SJCRH30 (cell line): ENCODE measurements at regions not wholly inside any gene's neighbourhood (a gene's known extent, or its start where the extent isn't known, plus 50 kb on each side); places are given as distances from the start of the nearest gene placed in this dataset.
A peak's percentile ranks its signal among the peaks of the same experiment; 100 is the strongest.

ENCODE experiments used
- DNase-seq, 2 experiments: peaks; one replicate each; pipeline ENCODE4 v3.0.0-alpha.2; 2015 to 2020
- H3K27ac ChIP-seq: fragments of 250-450 bp; sonication (Bioruptor Pico); 2 replicates; pipeline ENCODE4 v1.5.1; 2020; ENCODE audit warnings: mild to moderate bottlenecking, moderate library complexity
- H3K27me3 ChIP-seq: fragments of 250-450 bp; sonication (Bioruptor Pico); 2 replicates; pipeline ENCODE4 v1.5.1; 2020; ENCODE audit warnings: mild to moderate bottlenecking, moderate library complexity
- H3K36me3 ChIP-seq: fragments of 250-450 bp; sonication (Bioruptor Pico); 2 replicates; pipeline ENCODE4 v1.5.1; 2020; ENCODE audit warnings: mild to moderate bottlenecking, moderate library complexity
- H3K4me1 ChIP-seq: fragments of 250-450 bp; sonication (Bioruptor Pico); 2 replicates; pipeline ENCODE4 v1.5.1; 2020; ENCODE audit warnings: mild to moderate bottlenecking, moderate library complexity
- H3K4me3 ChIP-seq: fragments of 250-450 bp; sonication (Bioruptor Pico); 2 replicates; pipeline ENCODE4 v1.5.1; 2020; ENCODE audit warnings: mild to moderate bottlenecking, moderate library complexity
- H3K9me3 ChIP-seq: fragments of 250-450 bp; sonication (Bioruptor Pico); replicated peaks from 2 replicates; pipeline ENCODE4 v1.5.1; 2020; ENCODE audit warnings: mild to moderate bottlenecking, moderate library complexity

DNA sequence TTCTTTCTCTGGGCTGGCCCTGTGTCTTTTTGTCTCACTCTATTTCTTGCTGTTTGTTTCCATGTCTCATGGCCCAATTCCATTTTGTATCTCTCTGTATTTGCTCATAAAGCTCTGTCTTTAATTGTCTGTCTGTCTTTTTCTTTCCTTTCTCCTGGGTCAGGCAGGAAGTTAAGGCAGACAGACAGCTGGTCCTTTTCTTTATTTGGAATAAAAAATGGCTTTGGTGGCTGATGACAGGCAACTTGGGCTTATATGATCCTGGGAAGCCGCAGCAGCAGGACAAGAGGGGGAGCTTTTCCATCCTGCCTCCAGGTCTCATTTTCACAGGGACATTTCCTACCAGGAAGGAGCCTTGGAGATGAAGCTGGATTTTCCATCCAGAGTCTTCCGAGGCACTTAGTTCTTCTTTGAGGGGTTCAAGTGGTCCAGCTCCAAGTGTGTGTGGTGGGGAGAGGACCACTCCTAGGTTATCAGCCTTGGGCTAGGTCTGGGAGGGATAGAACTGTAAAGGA, 138.7 kb downstream of the TDRD15 start:
- no peaks in the 10 kb centered on the region for H3K36me3 ChIP-seq
- no peaks in the 10 kb centered on the region for H3K9me3 ChIP-seq
- H3K27me3 ChIP-seq = peaks cover 9% of the 10 kb centered on the region
- H3K27ac ChIP-seq = no peak overlapping the region
- H3K4me1 ChIP-seq = peaks cover 9% of the 10 kb centered on the region
- no peak overlapping the region for H3K4me3 ChIP-seq
- no peak for DNase-seq

- H3K4me1 ChIP-seq = no peaks in the 10 kb centered on the region
- H3K36me3 ChIP-seq = no peaks in the 10 kb centered on the region
- H3K27me3 ChIP-seq = peaks cover 15% of the 10 kb centered on the region
- no peak overlapping the region for H3K4me3 ChIP-seq
- no peak overlapping the region for H3K27ac ChIP-seq
- no peaks in the 10 kb centered on the region for H3K9me3 ChIP-seq
- no peak for DNase-seq
Observed at GRCh38 chr2:21263622-21264021, 139.9 kb downstream of the TDRD15 start.

DNA sequence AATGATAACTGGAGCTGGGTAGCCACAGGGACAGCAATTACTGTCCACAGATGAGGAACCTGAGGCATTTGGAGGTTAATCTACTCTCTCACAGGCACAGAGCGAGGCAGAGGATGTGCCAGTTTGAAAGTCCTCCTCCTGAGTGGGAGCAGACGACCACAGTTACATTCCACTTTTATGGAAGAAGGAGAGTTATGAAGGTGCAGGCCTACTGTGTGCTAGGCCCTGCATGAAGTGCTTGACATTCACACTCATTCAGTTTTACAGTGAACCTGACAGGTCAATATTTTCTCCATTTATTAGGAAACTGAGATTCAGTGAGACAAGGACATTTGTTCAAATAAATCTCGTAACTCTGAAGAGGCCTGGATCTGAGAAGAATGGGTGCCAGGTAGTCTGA, 142.0 kb downstream of the TDRD15 start:
- Histone ChIP-seq H3K36me3 (no peaks in the 10 kb centered on the region), H3K27me3 (peaks cover 18% of the 10 kb centered on the region), H3K4me3 (no peak overlapping the region), H3K27ac (no peak overlapping the region), H3K4me1 (no peaks in the 10 kb centered on the region), H3K9me3 (no peaks in the 10 kb centered on the region)
- no peak for DNase-seq

- Histone ChIP-seq H3K9me3 (no peaks in the 10 kb centered on the region), H3K27ac (no peak overlapping the region), H3K4me1 (no peaks in the 10 kb centered on the region), H3K27me3 (peaks cover 18% of the 10 kb centered on the region), H3K4me3 (no peak overlapping the region), H3K36me3 (no peaks in the 10 kb centered on the region)
- DNase-seq = no peak
Observed at GRCh38 chr2:21267232-21267835, 143.6 kb downstream of the TDRD15 start.

- Histone ChIP-seq H3K4me3 (no peak overlapping the region), H3K27ac (no peak overlapping the region), H3K27me3 (peaks cover 12% of the 10 kb centered on the region; the same call in 1 of the 2 replicates), H3K36me3 (no peaks in the 10 kb centered on the region), H3K9me3 (no peaks in the 10 kb centered on the region), H3K4me1 (no peaks in the 10 kb centered on the region)
- DNase-seq = no peak
Observed at GRCh38 chr2:21268197-21268877, 144.6 kb downstream of the TDRD15 start.

- no peak overlapping the region for H3K4me3 ChIP-seq
- H3K36me3 ChIP-seq = no peaks in the 10 kb centered on the region
- H3K9me3 ChIP-seq = no peaks in the 10 kb centered on the region
- no peak for DNase-seq
- H3K27ac ChIP-seq = no peak overlapping the region
- H3K4me1 ChIP-seq = no peaks in the 10 kb centered on the region
- peaks cover 12% of the 10 kb centered on the region; the same call in 1 of the 2 replicates for H3K27me3 ChIP-seq
Observed at GRCh38 chr2:21268878-21269224, 145.1 kb downstream of the TDRD15 start.

DNA sequence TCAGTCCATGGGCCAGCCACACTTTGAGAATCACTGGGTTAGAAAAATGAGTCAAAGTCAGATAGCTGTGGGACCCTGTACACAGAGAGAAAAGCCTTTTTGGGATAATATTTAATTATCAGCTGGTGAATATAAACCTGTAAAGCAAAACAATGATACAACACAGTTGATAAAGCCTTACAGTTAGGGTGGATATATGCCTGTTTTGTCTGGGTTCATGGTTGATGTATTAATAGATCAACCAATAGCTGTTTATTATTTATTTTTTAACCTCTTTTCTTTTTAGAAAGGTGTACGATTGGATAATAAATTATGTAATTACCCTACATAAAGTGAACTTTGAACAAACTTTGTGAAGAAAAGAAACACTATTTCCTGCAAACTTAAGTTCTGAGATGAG, 145.6 kb downstream of the TDRD15 start:
- no peaks in the 10 kb centered on the region for H3K36me3 ChIP-seq
- H3K27me3 ChIP-seq = peaks cover 12% of the 10 kb centered on the region; the same call in 1 of the 2 replicates
- H3K4me1 ChIP-seq = no peaks in the 10 kb centered on the region
- H3K9me3 ChIP-seq = no peaks in the 10 kb centered on the region
- no peak overlapping the region for H3K27ac ChIP-seq
- H3K4me3 ChIP-seq = no peak overlapping the region
- DNase-seq = no peak

GRCh38 chr2:21270083-21270491, 146.3 kb downstream of the TDRD15 start:
- peaks cover 13% of the 10 kb centered on the region; the same call in 1 of the 2 replicates for H3K27me3 ChIP-seq
- no peak overlapping the region for H3K27ac ChIP-seq
- no peaks in the 10 kb centered on the region for H3K9me3 ChIP-seq
- no peaks in the 10 kb centered on the region for H3K4me1 ChIP-seq
- no peaks in the 10 kb centered on the region for H3K36me3 ChIP-seq
- H3K4me3 ChIP-seq = no peak overlapping the region
- no peak for DNase-seq

GRCh38 chr2:21270708-21271122, 146.9 kb downstream of the TDRD15 start:
- H3K27me3 ChIP-seq = peaks cover 19% of the 10 kb centered on the region
- H3K4me1 ChIP-seq = no peaks in the 10 kb centered on the region
- no peaks in the 10 kb centered on the region for H3K36me3 ChIP-seq
- no peak for DNase-seq
- no peak overlapping the region for H3K4me3 ChIP-seq
- H3K27ac ChIP-seq = no peak overlapping the region
- no peaks in the 10 kb centered on the region for H3K9me3 ChIP-seq

DNA sequence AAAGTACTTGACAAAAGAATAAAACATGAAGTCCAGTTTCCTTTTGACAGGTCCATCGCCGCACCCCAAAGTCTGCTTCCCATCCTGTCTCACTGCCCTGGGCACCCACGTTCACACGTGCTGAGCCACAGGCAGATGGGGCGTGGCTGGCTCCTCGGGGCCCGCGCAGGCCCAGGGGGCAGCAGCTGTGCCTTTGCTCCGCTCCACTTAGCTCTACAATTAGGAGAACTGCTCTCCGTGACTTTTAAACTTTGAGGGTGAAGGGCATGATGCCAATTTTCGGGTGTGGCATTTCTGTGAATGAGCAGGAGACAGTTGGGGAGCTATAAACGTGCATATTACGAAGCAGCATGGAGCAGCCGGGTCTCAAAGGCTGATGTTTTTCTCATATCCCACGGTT, 152.4 kb downstream of the TDRD15 start:
- Histone ChIP-seq H3K36me3 (no peaks in the 10 kb centered on the region), H3K27ac (no peak overlapping the region), H3K4me3 (no peak overlapping the region), H3K4me1 (no peaks in the 10 kb centered on the region), H3K27me3 (peaks cover 17% of the 10 kb centered on the region), H3K9me3 (no peaks in the 10 kb centered on the region)
- DNase-seq = peak; percentile 44 to 63

DNA sequence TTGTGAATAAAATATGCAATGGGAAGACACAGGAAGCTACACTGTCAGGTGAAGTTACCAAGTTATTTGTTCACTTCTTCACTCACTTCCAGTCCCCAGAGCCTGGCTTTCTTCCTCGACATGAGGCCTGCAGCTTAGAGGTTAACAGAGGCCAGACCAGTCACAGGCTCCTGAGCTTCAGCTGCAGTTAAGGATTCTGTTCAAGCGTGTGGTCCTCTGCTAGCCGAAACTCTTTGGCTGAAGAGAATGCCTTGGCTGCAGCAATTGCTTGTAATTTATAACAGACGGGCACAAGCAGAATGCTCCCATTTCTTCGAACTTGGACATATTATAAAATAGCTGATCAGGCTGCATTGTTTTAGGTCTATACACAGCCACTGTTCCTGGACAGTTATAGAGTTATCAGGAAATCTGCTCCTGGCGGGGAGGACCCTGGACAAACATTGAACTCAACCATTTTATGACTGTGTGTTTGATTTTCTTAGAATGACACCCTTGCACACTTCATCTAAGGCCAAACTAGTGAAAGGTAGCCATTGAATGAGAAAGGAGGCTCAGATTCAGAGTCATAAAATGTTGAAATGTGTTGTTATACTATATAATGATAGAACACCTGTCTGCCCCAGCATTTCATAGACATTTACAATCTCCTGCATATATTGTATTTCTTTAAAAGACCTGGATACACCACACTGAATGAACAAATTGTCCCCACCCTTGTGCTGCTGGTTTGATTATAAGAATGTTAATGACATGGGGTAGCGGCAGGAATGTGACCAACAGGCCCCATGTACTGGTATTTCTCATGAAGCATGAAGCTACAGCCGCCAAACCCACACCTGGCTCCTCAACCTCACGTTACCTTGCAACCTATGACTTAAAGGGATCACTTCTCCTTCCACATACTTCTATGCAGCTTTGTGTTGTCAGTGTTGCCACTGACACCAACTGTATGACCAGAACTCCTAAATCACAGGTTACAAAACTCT, 153.6 kb downstream of the TDRD15 start:
- peaks cover 16% of the 10 kb centered on the region for H3K27me3 ChIP-seq
- H3K27ac ChIP-seq = no peak overlapping the region
- H3K4me1 ChIP-seq = no peaks in the 10 kb centered on the region
- no peak overlapping the region for H3K4me3 ChIP-seq
- H3K36me3 ChIP-seq = no peaks in the 10 kb centered on the region
- DNase-seq = no peak
- H3K9me3 ChIP-seq = no peaks in the 10 kb centered on the region

- H3K27me3 ChIP-seq = peaks cover 18% of the 10 kb centered on the region
- H3K9me3 ChIP-seq = no peaks in the 10 kb centered on the region
- H3K27ac ChIP-seq = no peak overlapping the region
- no peak for DNase-seq
- H3K4me1 ChIP-seq = no peaks in the 10 kb centered on the region
- H3K36me3 ChIP-seq = no peaks in the 10 kb centered on the region
- no peak overlapping the region for H3K4me3 ChIP-seq
Observed at GRCh38 chr2:21279525-21279924, 155.8 kb downstream of the TDRD15 start.

- Histone ChIP-seq H3K4me1 (no peaks in the 10 kb centered on the region), H3K4me3 (no peak overlapping the region), H3K27ac (no peak overlapping the region), H3K9me3 (no peaks in the 10 kb centered on the region), H3K27me3 (peaks cover 11% of the 10 kb centered on the region; the same call in 1 of the 2 replicates), H3K36me3 (no peaks in the 10 kb centered on the region)
- no peak for DNase-seq
Observed at GRCh38 chr2:21280793-21281192, 157.0 kb downstream of the TDRD15 start.

DNA sequence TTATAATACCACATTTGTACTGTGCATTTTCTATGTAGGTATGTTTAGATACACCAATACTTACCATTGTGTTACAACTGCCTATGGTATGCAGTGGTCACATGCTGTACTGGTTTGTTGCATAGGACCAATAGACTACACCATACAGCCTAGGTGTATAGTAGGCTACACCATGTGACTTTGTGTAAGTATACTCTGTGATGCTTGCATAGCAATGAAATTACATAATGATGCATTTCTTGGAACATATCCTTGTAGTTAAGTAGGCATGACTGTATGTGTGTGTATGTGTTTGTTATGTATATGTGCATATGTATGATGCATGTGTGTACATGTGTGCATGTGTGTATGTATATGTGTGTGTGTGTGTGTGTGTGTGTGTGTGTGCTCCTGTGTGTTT, 157.6 kb downstream of the TDRD15 start:
- no peak overlapping the region for H3K27ac ChIP-seq
- no peaks in the 10 kb centered on the region for H3K4me1 ChIP-seq
- no peaks in the 10 kb centered on the region for H3K9me3 ChIP-seq
- DNase-seq = no peak
- 0 out of 2 replicates have a peak, but pooled peaks cover 7% of the 10 kb centered on the region for H3K27me3 ChIP-seq
- no peak overlapping the region for H3K4me3 ChIP-seq
- H3K36me3 ChIP-seq = no peaks in the 10 kb centered on the region
